ENCODE measurements at regions not wholly inside any gene's neighbourhood (a gene's known extent, or its start where the extent isn't known, plus 50 kb on each side); places are given as distances from the start of the nearest gene placed in this dataset.

- no peak for DNase-seq
Measured at GRCh38 chr4:94395562-94395961, 52.9 kb upstream of the HPGDS start.

GRCh38 chr4:94396984-94397383 is 54.3 kb upstream of the HPGDS start:
- DNase-seq, result no peak

GRCh38 chr4:94397635-94398034 is 54.1 kb upstream of the PDLIM5 start:
- DNase-seq, result no peak

GRCh38 chr4:94399277-94399676 is 52.5 kb upstream of the PDLIM5 start:
- no peak for DNase-seq

GRCh38 chr4:94399721-94400120 is 52.0 kb upstream of the PDLIM5 start:
- peak; percentile 44 for DNase-seq

- no peak for DNase-seq
Measured at GRCh38 chr4:94400191-94400590, 51.6 kb upstream of the PDLIM5 start.

Measured in DMS 273 treated with DMSO at 0.1 percent for 48 hours (cell line).